GM20000 (cell line): ENCODE measurements at regions not wholly inside any gene's neighbourhood (a gene's known extent, or its start where the extent isn't known, plus 50 kb on each side); places are given as distances from the start of the nearest gene placed in this dataset.
"Not testable (repeated sequence)": the region's sequence is repeated elsewhere in the genome, so short reads cannot be mapped to it uniquely, and the experiment has no call there.

ENCODE experiments used
- DNase-seq: peaks from one replicate; pipeline ENCODE4 v3.0.0; 2012; ENCODE audit warnings: low spot score
- TF ChIP-seq, protein P1 (sequence below): IDR thresholded peaks from 2 replicates; pipeline ENCODE4 v1.5.1; 2012; ENCODE audit warnings: mild to moderate bottlenecking, control low read depth; ENCODE audit errors: extremely low read depth, missing control alignments

DNA sequence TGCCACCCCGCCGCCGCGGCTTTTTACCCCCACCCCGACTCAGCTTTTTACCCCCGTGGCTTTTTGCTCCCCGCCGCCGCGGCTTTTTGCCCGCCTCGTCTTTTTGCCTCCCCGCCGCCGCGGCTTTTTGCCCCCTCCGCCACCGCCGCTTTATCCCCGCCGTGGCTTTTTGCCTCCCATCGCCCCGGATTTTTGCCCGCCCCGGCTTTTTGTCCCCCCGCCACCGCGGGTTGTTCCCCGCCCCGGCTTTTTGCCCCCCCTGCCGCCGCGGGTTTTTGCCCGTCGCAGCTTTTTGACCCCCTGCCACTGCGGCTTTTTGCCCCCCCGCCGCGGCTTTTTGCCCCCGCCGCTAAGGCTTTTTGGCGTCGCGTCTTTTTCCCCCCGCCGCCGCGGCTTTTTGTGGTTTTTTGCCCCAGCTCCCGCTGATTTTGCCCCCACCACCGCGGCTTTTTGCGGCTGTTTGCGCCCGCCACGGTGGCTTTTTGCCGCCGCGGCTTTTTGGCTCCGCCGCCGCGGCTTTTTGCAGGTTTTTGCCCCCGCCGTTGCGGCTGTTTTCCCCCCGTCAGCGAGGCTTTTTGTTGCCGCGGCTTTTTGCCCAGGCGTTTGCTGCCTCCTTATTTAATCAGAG is 597.2 kb downstream of the GOLGA6L6 start:
- TF ChIP-seq, protein P1, sequence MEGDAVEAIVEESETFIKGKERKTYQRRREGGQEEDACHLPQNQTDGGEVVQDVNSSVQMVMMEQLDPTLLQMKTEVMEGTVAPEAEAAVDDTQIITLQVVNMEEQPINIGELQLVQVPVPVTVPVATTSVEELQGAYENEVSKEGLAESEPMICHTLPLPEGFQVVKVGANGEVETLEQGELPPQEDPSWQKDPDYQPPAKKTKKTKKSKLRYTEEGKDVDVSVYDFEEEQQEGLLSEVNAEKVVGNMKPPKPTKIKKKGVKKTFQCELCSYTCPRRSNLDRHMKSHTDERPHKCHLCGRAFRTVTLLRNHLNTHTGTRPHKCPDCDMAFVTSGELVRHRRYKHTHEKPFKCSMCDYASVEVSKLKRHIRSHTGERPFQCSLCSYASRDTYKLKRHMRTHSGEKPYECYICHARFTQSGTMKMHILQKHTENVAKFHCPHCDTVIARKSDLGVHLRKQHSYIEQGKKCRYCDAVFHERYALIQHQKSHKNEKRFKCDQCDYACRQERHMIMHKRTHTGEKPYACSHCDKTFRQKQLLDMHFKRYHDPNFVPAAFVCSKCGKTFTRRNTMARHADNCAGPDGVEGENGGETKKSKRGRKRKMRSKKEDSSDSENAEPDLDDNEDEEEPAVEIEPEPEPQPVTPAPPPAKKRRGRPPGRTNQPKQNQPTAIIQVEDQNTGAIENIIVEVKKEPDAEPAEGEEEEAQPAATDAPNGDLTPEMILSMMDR: no peak
- no peak for DNase-seq

DNA sequence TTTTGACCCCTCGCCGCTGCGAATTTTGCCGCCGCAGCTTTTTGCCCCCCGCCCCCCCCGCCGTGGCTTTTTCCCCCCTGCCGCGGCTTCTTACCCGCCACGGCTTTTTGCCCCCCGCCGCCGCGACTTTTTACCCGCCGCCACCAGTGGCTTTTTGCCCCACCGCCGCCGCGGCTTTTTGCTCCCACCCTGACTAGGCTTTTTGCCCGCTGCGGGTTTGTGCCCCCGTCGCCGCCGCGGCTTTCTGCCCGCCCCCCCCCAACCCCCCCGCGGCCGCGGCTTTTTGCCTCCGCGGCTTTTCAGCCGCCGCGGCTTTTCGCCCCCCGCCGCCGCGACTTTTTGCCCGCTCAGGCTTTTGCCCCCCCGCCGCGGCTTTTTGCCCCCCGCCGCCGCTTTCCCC is 598.1 kb downstream of the GOLGA6L6 start:
- TF ChIP-seq, protein P1: no peak
- DNase-seq: no peak

DNA sequence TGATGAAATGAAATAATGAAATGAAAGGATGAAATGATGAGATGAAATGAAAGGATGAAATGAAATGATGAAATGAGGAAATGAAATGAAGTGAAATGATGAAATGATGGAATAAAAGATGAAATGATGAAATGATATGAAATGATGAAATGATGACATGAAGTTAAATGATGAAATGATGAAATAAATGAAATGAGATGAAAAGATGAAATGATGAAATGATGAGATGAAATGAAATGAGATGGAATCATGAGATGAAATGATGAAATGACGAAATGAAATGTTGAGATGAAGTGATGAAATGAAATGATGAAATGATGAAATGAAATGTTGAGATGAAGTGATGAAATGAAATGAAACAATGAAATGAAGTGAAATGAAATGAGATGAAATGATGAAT is 638.3 kb downstream of the GOLGA6L6 start:
- not testable (repeated sequence) for DNase-seq

DNA sequence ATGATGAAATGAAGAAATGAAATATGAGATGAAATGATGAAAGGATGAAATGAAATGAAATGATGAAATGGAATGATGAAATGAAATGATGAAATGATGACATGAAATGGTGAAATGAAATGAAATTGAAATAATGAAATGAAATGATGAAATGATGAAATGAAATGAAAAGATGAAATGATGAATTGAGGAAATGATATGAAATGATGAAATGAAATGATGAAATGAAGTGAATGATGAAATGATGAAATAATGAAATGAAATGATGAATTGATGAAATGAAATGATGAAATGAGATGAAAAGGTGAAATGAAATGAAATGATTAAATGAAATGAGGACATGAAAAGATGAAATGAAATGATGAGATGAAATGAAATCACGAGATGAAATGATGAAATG is 639.2 kb downstream of the GOLGA6L6 start:
- DNase-seq: not testable (repeated sequence)

DNA sequence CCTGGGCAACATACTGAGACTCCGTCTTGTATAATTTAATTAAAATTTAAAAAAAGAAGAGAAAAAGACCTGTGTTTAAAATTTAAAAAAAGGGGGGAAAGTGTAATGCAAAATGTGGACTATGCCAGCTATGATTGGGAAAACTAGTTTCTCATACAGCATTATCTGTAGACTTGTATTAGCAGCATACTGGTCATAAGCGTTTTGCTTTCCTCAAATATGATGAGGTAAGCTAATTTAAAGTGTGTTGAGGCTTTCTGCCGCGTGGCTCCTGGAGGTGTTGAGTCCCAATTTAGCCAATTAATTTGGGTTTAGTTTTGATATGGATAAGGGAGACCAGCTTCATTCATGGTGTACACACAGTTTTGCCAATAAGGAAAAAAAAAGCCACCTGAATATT is 640.2 kb downstream of the GOLGA6L6 start:
- DNase-seq: not testable (repeated sequence)

DNA sequence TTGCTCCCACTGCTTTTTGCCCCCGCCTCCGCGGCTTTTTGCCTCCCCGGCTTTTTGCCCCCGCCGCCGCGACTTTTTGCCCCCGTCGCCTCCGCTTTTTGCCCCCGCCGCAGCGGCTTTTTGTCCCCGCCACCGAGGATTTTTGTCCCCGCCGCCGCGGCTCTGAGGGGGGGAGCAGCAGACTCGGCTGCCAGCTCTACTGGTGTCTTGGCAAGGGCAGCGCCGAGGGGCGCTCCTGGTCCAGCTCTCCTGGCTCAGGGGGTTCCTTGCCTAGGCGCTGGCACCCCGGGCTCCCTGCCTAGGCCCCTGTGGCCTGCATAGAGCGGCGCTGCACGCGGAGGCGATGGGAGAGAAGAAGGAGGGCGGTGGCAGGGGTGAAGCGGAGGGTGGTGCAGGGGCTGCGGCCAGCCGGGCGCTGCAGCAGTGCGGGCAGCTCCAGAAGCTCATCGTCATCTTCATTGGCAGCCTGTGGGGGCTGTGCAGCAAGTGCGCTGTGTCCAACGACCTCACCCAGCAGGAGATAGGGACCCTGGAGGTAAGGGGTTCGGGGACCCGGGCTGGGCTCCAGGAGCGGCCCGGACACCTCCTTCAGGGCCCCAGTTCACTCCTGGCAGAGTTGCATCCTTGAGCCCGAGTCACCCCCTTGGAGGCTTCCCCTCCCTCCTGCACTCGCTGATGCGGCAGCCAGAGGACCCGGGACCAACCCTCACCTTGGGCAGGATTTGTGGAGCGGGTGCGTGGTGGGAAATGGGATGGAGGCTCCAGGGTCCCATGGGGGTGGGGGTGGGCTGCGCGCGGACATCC is 642.4 kb downstream of the GOLGA6L6 start:
- TF ChIP-seq, protein P1: no peak
- DNase-seq: no peak

DNA sequence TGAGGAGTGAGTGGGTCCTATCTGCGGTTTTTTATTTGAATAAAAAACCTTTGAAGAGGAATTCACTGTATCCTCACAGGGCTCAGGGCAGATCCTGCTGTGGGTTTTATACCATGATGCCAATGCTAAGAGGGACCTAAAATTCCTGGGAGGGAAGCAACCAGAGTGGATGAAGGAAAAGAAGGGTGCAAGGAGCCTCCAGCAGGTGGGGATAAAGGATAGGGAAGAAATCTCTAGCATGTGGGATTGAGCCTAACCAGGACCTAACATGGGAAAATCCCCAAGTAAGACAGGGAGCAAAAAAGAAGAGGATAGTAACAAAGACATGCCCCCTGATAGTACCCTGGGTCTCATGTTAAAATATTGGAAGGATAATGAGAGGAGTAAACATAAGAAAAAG is 652.8 kb downstream of the GOLGA6L6 start:
- DNase-seq: not testable (repeated sequence)

DNA sequence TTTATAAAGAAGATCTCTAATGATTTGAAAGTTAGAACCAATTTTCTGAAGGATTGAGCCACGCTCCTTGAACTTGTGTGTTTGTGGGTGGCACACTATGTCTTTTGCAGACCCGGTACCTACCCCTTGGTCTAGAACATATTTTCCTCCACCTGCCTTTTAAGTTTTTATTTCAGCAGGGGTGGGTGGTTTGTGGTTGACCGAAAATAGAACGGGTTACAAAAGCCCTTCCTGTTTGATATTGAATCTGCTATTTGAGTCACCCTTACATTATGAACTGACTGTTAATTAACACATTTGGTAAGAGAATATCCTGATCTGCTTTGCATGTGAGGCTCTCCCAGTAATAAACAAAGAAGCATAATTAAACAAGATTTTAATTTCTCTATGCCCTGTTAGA is 697.5 kb downstream of the GOLGA6L6 start:
- DNase-seq: not testable (repeated sequence)
